Hepatocyte (in vitro differentiated cells): ENCODE measurements at regions not wholly inside any gene's neighbourhood (a gene's known extent, or its start where the extent isn't known, plus 50 kb on each side); places are given as distances from the start of the nearest gene placed in this dataset.

ENCODE experiments used
- EZH2 ChIP-seq: fragments of 200-600 bp; sonication (generic); IDR thresholded peaks from 2 replicates; pipeline ENCODE4 v1.6.1; 2016; ENCODE audit warnings: antibody characterized with exemption, mild to moderate bottlenecking, borderline replicate concordance
- EZH2phosphoT487 ChIP-seq: fragments of 200-600 bp; sonication (generic); IDR thresholded peaks from one replicate; pipeline ENCODE4 v1.6.1; 2018; ENCODE audit warnings: antibody characterized with exemption, mild to moderate bottlenecking, low read depth, moderate library complexity; ENCODE audit not compliant: unreplicated experiment, severe bottlenecking
- TF ChIP-seq, protein P1 (sequence below): fragments of 200-600 bp; sonication (generic); IDR thresholded peaks from 2 replicates; pipeline ENCODE4 v1.5.1; 2016; ENCODE audit warnings: antibody characterized with exemption, mild to moderate bottlenecking; ENCODE audit not compliant: poor library complexity

GRCh38 chr5:51806677-51807076 is 423.4 kb downstream of the ISL1 start:
- TF ChIP-seq, protein P1, sequence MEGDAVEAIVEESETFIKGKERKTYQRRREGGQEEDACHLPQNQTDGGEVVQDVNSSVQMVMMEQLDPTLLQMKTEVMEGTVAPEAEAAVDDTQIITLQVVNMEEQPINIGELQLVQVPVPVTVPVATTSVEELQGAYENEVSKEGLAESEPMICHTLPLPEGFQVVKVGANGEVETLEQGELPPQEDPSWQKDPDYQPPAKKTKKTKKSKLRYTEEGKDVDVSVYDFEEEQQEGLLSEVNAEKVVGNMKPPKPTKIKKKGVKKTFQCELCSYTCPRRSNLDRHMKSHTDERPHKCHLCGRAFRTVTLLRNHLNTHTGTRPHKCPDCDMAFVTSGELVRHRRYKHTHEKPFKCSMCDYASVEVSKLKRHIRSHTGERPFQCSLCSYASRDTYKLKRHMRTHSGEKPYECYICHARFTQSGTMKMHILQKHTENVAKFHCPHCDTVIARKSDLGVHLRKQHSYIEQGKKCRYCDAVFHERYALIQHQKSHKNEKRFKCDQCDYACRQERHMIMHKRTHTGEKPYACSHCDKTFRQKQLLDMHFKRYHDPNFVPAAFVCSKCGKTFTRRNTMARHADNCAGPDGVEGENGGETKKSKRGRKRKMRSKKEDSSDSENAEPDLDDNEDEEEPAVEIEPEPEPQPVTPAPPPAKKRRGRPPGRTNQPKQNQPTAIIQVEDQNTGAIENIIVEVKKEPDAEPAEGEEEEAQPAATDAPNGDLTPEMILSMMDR: no peak
- TF ChIP-seq EZH2 (no peak), EZH2phosphoT487 (no peak)
